GM19328 (cell line): ENCODE measurements at regions not wholly inside any gene's neighbourhood (a gene's known extent, or its start where the extent isn't known, plus 50 kb on each side); places are given as distances from the start of the nearest gene placed in this dataset.
A peak's percentile ranks its signal among the peaks of the same experiment; 100 is the strongest.
"Not testable (repeated sequence)": the region's sequence is repeated elsewhere in the genome, so short reads cannot be mapped to it uniquely, and the experiment has no call there.

Experiments
- ATAC-seq: cut with Tn5 transposase; IDR thresholded peaks from one replicate; pipeline ENCODE4 v1.9.1; 2021; ENCODE audit warnings: mild to moderate bottlenecking, moderate library complexity; ENCODE audit not compliant: unreplicated experiment

DNA sequence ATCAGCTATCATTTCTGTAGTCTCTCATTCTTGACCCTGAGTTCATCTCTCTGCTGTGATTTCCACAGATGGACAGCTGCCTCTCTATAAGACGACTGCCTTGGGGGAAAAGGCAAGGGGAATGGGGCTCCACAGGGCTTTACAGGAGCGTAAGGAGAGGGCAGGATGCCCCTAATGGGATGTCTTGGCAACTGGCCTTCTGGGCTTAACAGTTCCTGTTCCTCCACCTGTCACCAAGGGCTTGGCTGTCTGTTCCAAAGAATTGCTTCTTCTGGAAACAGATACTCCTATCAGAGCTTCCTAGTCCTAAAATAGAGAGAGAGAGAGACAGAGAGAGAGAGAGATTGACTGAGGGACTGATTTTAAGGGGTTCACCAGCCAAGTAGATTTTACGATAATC lies 181.9 kb downstream of the TMEM200A start:
- no peak for ATAC-seq

DNA sequence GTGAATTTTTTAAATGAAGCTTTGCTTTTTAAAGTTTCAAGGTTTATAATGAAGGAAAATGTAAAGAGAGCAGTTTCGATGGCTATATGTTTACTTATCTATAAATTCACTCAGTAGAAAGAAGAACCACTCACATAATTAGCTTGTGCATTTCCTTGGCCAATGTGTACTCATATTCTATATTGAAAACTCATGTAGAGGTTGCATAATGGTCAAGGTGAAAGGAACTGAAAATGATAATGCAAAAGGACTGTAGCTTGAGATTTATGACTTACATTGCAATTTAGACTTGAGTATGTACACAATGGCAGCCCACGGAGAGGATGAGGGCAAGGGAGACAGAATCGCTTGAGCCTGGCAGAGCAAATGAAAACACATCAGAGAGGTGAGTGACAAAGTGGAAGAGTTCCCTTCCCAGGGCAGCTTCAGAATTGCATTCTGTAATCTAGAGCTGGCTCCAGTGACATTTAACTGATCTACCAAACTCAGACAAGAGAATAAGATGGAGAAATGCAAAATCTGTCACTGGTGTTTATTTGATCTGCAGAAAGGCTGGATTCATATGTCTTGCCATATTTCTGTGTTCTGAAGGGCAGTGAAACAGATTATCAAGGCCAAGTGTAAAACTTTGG lies 191.8 kb downstream of the TMEM200A start:
- ATAC-seq, result no peak

DNA sequence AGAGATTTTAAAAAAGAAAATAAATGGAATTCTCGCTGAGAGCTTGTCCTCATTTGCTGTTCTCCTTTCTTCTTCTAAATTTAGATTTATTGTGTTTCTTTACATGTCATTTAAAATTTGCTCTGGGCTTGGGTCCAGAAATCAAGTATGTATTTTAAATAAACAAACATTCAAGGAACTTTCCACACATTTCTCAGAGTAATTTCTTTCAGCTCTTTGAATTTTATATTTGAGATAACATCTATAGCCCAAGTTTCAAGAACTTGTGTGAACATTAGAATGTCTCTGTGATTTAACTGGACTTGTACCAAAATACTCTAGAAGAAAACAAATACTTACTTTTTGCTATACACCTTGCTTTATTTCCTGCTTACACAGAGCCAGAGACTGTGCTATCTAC lies 192.3 kb downstream of the TMEM200A start:
- no peak for ATAC-seq

- no peak for ATAC-seq
Measured at GRCh38 chr6:130559166-130559565, 193.3 kb downstream of the TMEM200A start.

DNA sequence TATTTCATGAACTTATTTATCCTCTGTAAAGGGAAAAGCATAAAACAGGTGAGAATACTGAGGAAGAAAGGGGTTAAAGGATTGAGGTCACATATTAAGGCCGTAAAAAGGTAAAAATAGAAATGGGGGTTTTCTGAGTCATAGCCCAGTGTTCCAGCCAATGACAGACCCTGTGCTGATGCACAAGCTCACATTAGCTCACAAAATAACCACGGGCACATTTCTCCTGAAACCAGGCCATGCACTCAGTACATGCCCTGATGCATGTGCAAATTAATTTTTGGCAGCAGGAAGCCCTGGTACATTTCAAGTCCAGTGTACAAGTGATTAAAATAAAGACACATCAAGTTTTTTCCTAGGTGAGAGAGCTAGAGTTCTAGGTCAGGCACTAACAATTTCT lies 194.4 kb downstream of the TMEM200A start:
- no peak for ATAC-seq

GRCh38 chr6:130561159-130561558 lies 195.3 kb downstream of the TMEM200A start:
- ATAC-seq, result not testable (repeated sequence)

DNA sequence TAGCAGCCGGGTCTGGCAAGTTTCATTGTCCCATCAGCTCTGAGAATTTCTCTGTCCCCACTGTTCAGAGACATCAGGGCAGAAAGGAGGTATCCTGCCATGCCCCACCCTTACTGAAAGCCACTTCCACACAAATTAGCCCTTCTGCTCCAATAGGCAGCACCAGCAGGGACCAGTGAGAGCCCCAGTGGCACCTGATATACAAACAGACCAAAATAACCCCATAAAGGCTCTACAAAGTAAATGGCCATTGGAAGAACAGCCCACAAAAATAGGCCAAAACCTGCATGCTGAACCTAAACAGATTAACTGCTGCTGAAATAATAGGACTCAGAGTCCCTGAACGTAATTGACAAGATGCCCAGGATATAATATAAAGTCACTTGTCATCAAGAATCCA lies 199.9 kb downstream of the TMEM200A start:
- ATAC-seq, result no peak

DNA sequence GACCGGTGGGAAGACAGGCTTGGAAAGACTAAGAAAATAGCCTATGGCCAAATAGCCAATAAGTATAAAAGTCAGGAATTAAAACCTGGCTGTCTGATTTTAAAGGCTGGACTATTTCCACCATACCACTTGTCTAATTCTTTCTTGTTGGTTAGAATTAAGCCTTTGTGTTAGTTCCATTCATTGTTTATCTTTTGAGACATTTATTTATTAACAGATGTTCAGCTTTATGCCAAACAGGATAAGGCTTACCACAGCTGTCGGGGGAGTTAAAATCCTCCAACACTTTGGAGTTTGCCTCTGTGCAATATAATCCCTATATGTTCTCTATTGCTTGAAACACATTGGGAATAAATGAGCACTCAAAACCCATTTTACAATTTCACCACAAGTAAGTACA lies 208.3 kb downstream of the TMEM200A start:
- ATAC-seq, result no peak

DNA sequence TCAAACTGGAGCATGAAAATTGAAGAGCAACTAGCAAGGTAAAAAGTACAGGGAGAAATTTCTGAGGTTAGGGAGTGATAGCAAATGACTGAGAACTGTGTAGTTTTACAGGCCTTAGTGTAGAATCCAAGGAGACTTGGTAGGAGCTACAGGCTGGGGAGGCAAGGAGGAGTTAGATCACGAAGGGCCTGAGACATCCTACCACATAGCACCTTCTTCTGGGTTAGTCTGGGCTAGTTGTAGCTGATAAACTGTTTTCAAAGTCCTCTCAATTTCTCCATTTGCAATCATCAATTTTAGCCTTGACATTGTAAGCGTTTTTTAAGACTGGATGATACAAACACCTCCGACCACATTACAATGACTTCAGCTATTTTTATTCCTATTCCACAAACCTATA lies 209.7 kb downstream of the TMEM200A start:
- peak; percentile 18 for ATAC-seq

- ATAC-seq, result peak; percentile 94
Measured at GRCh38 chr6:130575971-130576370, 210.2 kb downstream of the TMEM200A start.

- no peak for ATAC-seq
Measured at GRCh38 chr6:130577178-130577919, 211.5 kb downstream of the TMEM200A start.

DNA sequence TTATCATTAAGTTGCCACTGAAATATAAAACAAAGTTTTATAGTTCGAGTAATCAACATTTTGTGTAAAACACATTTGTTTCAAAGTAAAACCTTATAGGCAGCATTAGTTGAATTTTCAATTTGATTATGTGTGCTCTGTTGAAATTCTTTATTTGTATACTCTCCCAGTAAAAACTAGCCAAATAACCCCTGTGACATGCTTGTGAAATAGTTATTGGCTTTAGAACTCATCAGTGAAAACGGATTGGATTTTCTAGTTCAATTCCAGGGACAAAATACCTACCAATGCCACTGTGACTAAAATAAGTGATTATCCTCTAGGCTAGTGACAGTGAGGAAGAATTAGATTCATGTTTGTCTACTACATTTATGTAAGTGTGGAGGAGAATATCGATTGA lies 212.9 kb downstream of the TMEM200A start:
- no peak for ATAC-seq

DNA sequence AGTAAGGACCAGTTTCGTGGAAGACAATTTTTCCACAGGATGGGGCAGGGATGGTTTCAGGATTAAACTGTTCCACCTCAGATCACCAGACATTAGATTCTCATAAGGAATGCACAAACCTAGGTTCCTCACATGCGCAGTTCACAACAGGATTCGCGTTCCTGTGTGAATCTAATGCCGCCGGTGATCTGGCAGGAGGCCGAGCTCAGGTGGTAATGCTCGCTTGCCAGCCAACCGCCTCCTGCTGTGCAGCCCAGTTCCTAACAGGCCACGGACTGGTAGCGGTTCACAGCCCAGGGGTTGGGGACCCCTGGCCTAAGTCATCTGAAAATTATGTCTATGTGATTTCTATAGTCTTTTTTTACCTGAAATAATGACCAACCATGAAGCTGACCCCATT lies 217.5 kb downstream of the TMEM200A start:
- no peak for ATAC-seq

GRCh38 chr6:130585587-130585986 lies 219.8 kb downstream of the TMEM200A start:
- ATAC-seq, result no peak

- ATAC-seq, result no peak
Measured at GRCh38 chr6:130587778-130588520, 222.1 kb downstream of the TMEM200A start.

GRCh38 chr6:130593200-130593599 lies 227.4 kb downstream of the TMEM200A start:
- ATAC-seq, result no peak

- no peak for ATAC-seq
Measured at GRCh38 chr6:130593948-130594347, 228.1 kb downstream of the TMEM200A start.

DNA sequence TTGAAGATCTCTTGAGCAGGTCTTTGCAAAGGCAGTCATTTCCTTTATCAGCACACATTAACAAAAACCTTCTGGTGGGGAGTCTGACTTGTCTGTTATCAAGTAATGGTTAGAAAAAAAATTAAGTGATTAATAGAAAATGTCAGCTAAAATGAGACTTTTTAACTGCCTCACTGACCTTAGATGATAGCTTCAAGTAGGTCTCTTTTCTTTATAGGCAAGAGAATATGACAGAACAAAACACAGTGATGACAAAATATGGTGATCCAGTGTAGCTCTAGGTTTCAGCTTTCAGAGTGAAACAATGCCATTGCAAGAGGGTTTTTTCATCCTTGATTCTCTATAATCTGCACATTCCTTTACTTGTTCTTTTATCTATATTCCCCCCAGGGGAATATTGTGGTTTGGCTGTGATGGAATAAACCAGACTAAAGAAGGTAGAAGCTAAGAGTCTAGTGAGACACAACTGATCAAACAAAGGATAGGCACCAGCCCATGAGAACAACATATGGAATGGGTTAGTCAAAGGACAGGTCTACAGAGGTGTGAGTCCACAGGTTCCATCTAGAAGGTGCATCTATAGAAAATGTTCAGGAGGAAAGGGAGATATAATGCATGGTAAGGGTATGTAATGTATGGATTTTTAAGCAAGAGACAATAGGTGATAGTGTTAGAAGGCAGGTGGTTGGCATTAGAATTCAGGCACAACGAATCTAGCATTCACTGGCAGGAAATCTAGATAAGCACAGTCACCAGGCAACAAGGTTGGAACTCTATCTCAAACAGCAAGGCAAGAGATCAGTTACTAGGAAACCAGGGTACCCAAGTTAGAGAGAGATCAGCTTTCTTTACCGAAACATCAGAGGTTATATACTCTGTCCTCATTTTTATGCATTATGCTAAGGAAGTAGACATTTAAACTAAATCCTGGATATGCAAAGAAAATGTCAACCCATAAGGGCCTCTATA lies 228.9 kb upstream of the SMLR1 start:
- ATAC-seq, result no peak

- ATAC-seq, result no peak
Measured at GRCh38 chr6:130600880-130601341, 226.3 kb upstream of the SMLR1 start.

DNA sequence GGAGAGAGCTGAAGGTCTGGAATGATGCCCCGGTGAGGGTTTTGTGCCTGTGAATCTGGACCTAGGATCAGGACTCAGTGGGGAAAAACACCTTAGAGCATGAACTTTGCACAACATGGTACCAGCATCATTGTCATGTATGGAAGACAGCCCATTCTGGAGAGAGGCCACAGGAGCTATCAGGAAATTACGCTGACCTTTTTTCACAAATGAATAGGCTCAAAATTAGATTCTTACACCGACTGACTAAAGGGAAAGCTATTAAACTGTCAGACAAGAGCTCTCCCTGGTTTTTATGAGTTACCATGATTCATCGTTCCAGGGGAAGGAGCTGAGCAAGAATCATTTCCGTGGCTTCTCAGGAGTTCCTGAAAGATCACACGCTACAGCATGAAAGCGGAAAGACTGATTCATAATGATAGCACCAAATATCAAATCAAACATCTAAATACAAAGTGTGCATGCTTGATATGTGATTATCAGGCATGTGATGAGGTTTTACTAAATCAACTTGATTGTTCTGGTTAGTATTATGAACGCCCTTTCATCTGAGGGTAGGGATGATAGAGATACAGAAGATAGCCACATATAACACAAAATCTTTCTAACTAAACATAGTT lies 224.9 kb upstream of the SMLR1 start:
- ATAC-seq, result no peak
